ENCODE measurements at regions not wholly inside any gene's neighbourhood (a gene's known extent, or its start where the extent isn't known, plus 50 kb on each side); places are given as distances from the start of the nearest gene placed in this dataset.

GRCh38 chr5:96338091-96338490 lies 95.0 kb downstream of the PCSK1 start:
- POLR2A ChIA-PET, result interaction anchor here (0.7 kb wide), 1 partner anchor 488 kb away, joined by 5 read pairs; no protein-coding TSS in a partner anchor
- in situ Hi-C loops (cut with MboI), result loop anchor here (5.0 kb wide), 2 partner anchors 376 to 481 kb away; partner anchors contain the start of gene ELL2

More at GRCh38 chr5:96338091-96338490, 95.0 kb downstream of the PCSK1 start:
- Histone ChIP-seq H3K4me3 (no peak overlapping the region), H3K9me3 (replicated peaks; ENCODE audit: control insufficient read depth, insufficient read depth, low read length) (no peaks in the 10 kb centered on the region), H2AFZ (ENCODE audit: control insufficient read depth, low read depth, low read length) (no peak overlapping the region), H3K4me1 (ENCODE audit: control insufficient read depth, insufficient read depth, low read length) (peaks cover 27% of the 10 kb centered on the region), H3K9ac (ENCODE audit: control insufficient read depth, insufficient read depth, low read length) (no peak overlapping the region), H3K36me3 (ENCODE audit: control insufficient read depth in 2 of 2, insufficient read depth in 2 of 2, low read length in 1 of 2) (no peaks in the 10 kb centered on the region), H3K27me3 (replicated peaks in 1 of 2; ENCODE audit: control insufficient read depth in 2 of 2, insufficient read depth in 2 of 2, low read length in 1 of 2) (no peaks in the 10 kb centered on the region), H4K20me1 (ENCODE audit: control insufficient read depth, insufficient read depth) (no peaks in the 10 kb centered on the region), H3K4me2 (ENCODE audit: control insufficient read depth, insufficient read depth) (peak overlapping the region; percentile 63; the same call in 1 of the 2 replicates), H3K79me2 (ENCODE audit: control insufficient read depth, insufficient read depth, low read length) (no peaks in the 10 kb centered on the region), H3K27ac (ENCODE audit: control insufficient read depth, insufficient read depth) (no peak overlapping the region; the same call in 1 of the 2 replicates)
- FAIRE-seq (peak; percentile 72), ATAC-seq (peak; percentile 59), DNase-seq (ENCODE audit: low read depth, low spot score) (no peak)
- ChIA-PET RAD21 (ENCODE audit: unreplicated experiment) (interaction anchor here (0.7 to 10.9 kb wide), 12 partner anchors 10 to 490 kb away, joined by 3 to 182 read pairs (median 8); partner anchors contain the start of gene ELL2), SMC1A (ENCODE audit: uncharacterized antibody, unreplicated experiment) (interaction anchor here (0.8 to 11.7 kb wide), 23 partner anchors 9 to 674 kb away, joined by 3 to 289 read pairs (median 4); no protein-coding TSS in a partner anchor), CTCF (interaction anchor here (1.5 to 14.8 kb wide), 16 partner anchors 7 to 676 kb away, joined by 3 to 360 read pairs (median 18); partner anchors contain the start of gene ELL2)
- no TSS peak for BruUV-seq (replicated peaks)
- WGBS (ENCODE audit: insufficient coverage, insufficient replicate concordance, low lambda C conversion rate, missing lambda C conversion rate), result 0% methylated on average over 2 of the region's 2 CpGs
- intact Hi-C loops (cut with micrococcal nuclease; ENCODE audit: unreplicated experiment), result loop anchor here (5.0 to 10.0 kb wide), 2 partner anchors 551 to 693 kb away; partner anchors contain the start of gene RFESD
- TF ChIP-seq CREB1 (IDR thresholded peaks at IDR 0.05; ENCODE audit: low read depth) (peak; percentile 38; the same call in 1 of the 2 replicates), TCF3 (IDR thresholded peaks at IDR 0.05; ENCODE audit: borderline replicate concordance, insufficient read depth, low read depth, low read length) (no peak), NR2F1 (conservative IDR thresholded peaks at IDR 0.05) (no peak), ELK1 (IDR thresholded peaks at IDR 0.05; ENCODE audit: low read depth, low read length) (no peak), RAD51 (IDR thresholded peaks at IDR 0.05) (no peak), STAT1 (conservative IDR thresholded peaks at IDR 0.05) (no peak), CHD2 (IDR thresholded peaks at IDR 0.05; ENCODE audit: borderline replicate concordance, low read depth, low read length) (no peak), FOXM1 (IDR thresholded peaks at IDR 0.05; ENCODE audit: low read depth, low read length) (0 out of 2 replicates have a peak, but pooled peaks have one; percentile 22), EP300 (IDR thresholded peaks at IDR 0.05; ENCODE audit: borderline replicate concordance in 1 of 2, control insufficient read depth in 1 of 2, low read depth in 2 of 2, low read length in 2 of 2) (0 out of 4 replicates have a peak, but pooled peaks of 1 of the 2 experiments have one; percentile 21), ATF7 (IDR thresholded peaks at IDR 0.05; ENCODE audit: low read depth) (peak; percentile 67; the same call in 1 of the 2 replicates)
